IPS-18a (cell line): ENCODE measurements at regions not wholly inside any gene's neighbourhood (a gene's known extent, or its start where the extent isn't known, plus 50 kb on each side); places are given as distances from the start of the nearest gene placed in this dataset.
A peak's percentile ranks its signal among the peaks of the same experiment; 100 is the strongest.
"Not testable (repeated sequence)": the region's sequence is repeated elsewhere in the genome, so short reads cannot be mapped to it uniquely, and the experiment has no call there.

ENCODE experiments used
- H3K27ac ChIP-seq: one replicate; pipeline ENCODE4 v1.5.1; 2013; ENCODE audit warnings: low read length
- H3K27me3 ChIP-seq: one replicate; pipeline ENCODE4 v1.6.1; 2013; ENCODE audit warnings: mild to moderate bottlenecking, low read length; ENCODE audit not compliant: control insufficient read depth, insufficient read depth
- H3K36me3 ChIP-seq: one replicate; pipeline ENCODE4 v1.6.1; 2013; ENCODE audit warnings: low read depth, low read length; ENCODE audit not compliant: control insufficient read depth
- H3K4me1 ChIP-seq: one replicate; pipeline ENCODE4 v1.6.1; 2013; ENCODE audit warnings: low read depth, low read length; ENCODE audit not compliant: control insufficient read depth
- H3K4me3 ChIP-seq: one replicate; pipeline ENCODE4 v1.5.1; 2013; ENCODE audit warnings: low read length
- H3K9ac ChIP-seq: one replicate; pipeline ENCODE4 v1.6.1; 2013; ENCODE audit warnings: mild to moderate bottlenecking, low read length, moderate library complexity
- H3K9me3 ChIP-seq: one replicate; pipeline ENCODE4 v1.6.1; 2013; ENCODE audit warnings: low read depth, low read length; ENCODE audit not compliant: control insufficient read depth

DNA sequence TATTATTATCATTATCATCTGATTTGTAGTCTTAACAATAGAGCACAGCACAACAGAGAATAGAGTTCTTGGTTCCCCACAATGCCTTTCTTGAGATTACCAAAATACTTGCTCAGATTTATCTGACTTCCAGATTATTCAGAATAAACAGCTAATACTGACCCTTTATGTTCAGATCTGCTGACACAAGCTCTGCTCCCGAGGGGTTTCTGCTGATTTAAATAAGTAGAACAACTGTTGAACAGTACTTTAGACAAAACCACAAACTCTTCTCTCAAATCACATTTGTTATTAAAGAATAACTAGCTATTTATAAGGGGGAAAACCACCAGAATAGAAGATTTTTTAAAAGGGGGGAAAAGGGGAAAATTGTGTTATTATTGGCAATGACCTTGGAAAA, 380.2 kb upstream of the ATP11B start:
- no peaks in the 10 kb centered on the region for H3K9me3 ChIP-seq
- no peak overlapping the region for H3K4me3 ChIP-seq
- H3K36me3 ChIP-seq, result no peaks in the 10 kb centered on the region
- peaks cover 4% of the 10 kb centered on the region for H3K4me1 ChIP-seq
- H3K27me3 ChIP-seq, result no peaks in the 10 kb centered on the region
- H3K27ac ChIP-seq, result no peak overlapping the region
- H3K9ac ChIP-seq, result no peak overlapping the region

DNA sequence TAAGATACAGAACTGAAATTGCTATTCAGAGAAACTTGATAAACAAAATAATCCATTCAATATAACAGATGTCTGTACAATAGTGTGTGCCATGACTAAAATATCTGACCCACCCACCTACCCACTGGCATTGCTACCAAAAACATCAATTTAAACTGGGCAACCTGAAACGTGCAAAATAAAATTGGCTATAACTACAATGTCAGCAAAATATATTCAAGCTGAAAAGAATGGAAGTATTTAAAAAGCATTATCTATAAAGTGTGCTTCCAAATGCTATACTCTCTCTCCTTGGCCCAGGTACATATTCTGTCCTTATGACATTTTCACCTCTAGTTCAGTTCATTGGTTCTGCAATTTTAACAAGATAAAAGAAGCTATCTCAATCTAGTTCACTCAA, 379.6 kb upstream of the ATP11B start:
- H3K4me1 ChIP-seq, result peaks cover 4% of the 10 kb centered on the region
- H3K9ac ChIP-seq, result no peak overlapping the region
- no peak overlapping the region for H3K4me3 ChIP-seq
- H3K36me3 ChIP-seq, result no peaks in the 10 kb centered on the region
- H3K27ac ChIP-seq, result no peak overlapping the region
- H3K27me3 ChIP-seq, result no peaks in the 10 kb centered on the region
- no peaks in the 10 kb centered on the region for H3K9me3 ChIP-seq

DNA sequence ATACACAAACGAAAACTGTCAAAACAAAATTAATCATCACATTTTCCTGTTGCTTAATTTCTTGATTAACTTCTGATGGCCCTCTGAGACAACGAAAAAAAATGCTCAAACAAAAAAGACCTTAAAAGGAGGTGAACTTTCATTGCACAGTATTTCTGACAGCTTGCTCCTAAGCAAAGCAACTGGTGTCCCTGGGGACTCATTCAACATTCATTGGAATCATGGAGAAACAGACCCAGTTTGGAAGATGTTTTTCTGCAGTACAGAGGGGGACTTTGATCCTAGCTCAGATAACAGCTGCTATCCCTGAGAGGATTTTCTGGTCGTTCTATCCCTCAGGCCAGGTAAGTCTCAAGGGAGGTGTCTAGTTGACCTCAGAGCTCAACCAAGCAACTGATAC, 378.7 kb upstream of the ATP11B start:
- Histone ChIP-seq H3K4me1 (peaks cover 4% of the 10 kb centered on the region), H3K27me3 (no peaks in the 10 kb centered on the region), H3K9ac (no peak overlapping the region), H3K27ac (no peak overlapping the region), H3K36me3 (no peaks in the 10 kb centered on the region), H3K4me3 (no peak overlapping the region), H3K9me3 (no peaks in the 10 kb centered on the region)

DNA sequence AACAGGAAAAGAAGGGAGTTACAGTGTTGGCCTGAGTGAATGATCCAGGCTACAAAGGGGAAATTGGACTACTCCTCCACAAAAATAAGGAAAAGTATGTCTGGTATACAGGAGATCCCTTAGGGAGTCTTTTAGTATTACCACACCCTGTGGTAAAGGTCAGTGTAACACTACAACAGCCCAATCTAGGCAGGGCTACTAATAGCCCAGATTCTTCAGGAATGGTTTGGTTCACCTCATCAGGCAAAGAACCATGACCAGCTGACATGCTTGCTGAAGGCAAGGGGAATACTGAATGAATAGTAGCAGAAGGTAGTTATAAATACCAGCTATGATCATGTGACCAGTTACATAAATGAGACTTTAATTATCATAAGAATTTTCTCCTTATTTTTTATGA, 372.6 kb upstream of the ATP11B start:
- Histone ChIP-seq H3K4me1 (peaks cover 2% of the 10 kb centered on the region), H3K9me3 (no peaks in the 10 kb centered on the region), H3K9ac (no peak overlapping the region), H3K4me3 (no peak overlapping the region), H3K27me3 (peaks cover 8% of the 10 kb centered on the region), H3K36me3 (no peaks in the 10 kb centered on the region), H3K27ac (no peak overlapping the region)

DNA sequence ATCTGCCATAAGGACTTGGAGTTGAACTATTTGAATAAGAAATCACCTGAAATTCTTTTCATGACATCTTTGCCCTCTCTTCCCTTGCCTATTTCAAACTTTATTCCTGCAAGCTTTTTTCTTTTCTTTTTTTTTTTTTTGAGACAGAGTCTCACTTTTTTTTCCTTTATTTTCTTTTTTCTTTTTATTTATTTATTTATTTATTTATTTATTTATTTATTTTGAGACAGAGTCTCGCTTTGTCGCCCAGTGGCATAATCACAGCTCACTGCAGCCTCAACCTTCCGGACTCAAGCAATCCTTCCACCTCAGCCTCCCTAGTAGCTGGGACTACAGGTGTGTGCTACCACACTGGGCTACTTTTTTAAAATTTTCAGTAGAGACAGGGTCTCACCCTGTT, 369.3 kb upstream of the ATP11B start:
- Histone ChIP-seq H3K27me3 (peaks cover 8% of the 10 kb centered on the region), H3K4me1 (peaks cover 4% of the 10 kb centered on the region), H3K9ac (no peak overlapping the region), H3K9me3 (no peaks in the 10 kb centered on the region), H3K4me3 (no peak overlapping the region), H3K27ac (no peak overlapping the region), H3K36me3 (no peaks in the 10 kb centered on the region)

DNA sequence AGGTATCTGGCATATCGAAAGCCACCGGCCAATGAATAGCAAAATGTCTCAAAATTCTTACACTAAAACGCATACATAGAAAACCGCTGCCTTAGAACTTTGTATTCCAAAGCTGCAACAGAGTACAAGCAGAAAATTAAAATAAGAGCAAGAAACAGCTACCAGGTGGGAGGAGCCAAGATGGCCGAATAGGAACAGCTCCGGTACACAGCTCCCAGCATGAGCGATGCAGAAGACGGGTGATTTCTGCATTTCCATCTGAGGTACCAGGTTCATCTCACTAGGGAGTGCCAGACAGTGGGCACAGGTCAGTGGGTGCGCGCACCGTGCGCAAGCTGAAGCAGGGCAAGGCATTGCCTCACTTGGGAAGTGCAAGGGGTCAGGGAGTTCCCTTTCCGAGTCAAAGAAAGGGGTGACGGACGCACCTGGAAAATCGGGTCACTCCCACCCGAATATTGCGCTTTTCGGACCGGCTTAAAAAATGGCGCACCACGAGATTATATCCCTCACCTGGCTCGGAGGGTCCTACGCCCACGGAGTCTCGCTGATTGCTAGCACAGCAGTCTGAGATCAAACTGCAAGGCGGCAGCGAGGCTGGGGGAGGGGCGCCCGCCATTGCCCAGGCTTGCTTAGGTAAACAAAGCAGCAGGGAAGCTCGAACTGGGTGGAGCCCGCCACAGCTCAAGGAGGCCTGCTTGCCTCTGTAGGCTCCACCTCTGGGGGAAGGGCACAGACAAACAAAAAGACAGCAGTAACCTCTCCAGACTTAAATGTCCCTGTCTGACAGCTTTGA, 367.2 kb upstream of the ATP11B start:
- H3K27ac ChIP-seq, result not testable (repeated sequence)

DNA sequence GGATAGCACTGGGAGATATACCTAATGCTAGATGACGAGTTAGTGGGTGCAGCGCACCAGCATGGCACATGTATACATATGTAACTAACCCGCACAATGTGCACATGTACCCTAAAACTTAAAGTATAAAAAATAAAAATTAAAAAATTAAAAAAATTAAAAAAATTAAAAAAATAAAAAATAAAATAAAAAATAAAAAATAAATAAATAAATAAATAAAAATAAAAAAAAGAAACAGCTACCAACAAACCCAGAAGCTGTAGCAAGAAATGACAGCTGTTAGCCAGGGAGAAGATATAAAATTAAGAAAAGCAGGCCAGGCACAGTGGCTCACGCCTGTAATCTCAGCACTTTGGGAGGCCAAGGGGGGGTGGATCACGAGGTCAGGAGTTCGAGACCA, 361.3 kb upstream of the ATP11B start:
- H3K27ac ChIP-seq, H3K4me3 ChIP-seq, H3K4me1 ChIP-seq, H3K27me3 ChIP-seq, H3K9me3 ChIP-seq, H3K36me3 ChIP-seq, H3K9ac ChIP-seq: not testable (repeated sequence)

More for the DNA sequence above, 367.2 kb upstream of the ATP11B start:
- H3K4me3 ChIP-seq, result peak overlapping the region; percentile 15
- not testable (repeated sequence) for H3K4me1 ChIP-seq, H3K36me3 ChIP-seq, H3K9me3 ChIP-seq, H3K9ac ChIP-seq, H3K27me3 ChIP-seq

DNA sequence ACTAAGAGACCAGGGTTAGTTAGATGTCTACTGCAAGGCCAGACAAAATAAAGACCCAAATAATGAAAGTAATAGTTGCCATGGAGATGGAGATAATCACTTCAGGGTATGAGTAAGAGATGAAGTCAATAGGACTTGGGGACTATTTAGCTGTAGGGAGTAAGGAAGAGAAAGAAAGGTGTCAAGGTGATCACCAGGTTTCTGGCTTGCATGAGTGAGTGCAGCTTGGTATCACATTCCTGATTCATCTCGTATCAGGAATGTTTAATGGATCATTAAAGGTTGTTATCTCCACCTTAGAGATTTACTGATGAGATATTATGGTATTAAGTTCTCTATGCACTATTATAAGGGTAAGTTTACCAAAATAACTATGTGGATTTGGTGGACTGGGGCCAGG, 357.4 kb upstream of the ATP11B start:
- Histone ChIP-seq H3K9ac (no peak overlapping the region), H3K27me3 (no peaks in the 10 kb centered on the region), H3K36me3 (no peaks in the 10 kb centered on the region), H3K4me1 (no peaks in the 10 kb centered on the region), H3K4me3 (no peak overlapping the region), H3K9me3 (no peaks in the 10 kb centered on the region), H3K27ac (no peak overlapping the region)

DNA sequence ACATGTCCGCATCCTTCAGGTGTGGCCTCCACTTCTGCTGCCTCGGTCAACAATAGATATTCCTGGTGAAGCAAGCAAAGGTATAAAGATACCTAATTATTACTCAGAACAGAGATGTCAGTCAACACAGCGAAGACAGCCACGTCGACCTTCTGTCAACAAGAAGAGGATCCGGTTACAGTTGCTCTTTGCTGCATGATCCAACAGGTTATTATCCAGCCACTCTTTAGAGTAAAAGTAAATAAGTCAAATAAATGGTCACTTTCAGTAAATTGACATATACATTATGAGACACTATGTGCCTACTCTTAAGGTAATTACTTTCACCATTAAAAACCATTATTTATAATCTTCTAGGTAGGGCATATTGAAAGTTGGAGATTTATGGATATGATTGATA, 356.8 kb upstream of the ATP11B start:
- Histone ChIP-seq H3K9me3 (no peaks in the 10 kb centered on the region), H3K9ac (no peak overlapping the region), H3K27me3 (no peaks in the 10 kb centered on the region), H3K36me3 (no peaks in the 10 kb centered on the region), H3K4me3 (no peak overlapping the region), H3K4me1 (no peaks in the 10 kb centered on the region), H3K27ac (no peak overlapping the region)

DNA sequence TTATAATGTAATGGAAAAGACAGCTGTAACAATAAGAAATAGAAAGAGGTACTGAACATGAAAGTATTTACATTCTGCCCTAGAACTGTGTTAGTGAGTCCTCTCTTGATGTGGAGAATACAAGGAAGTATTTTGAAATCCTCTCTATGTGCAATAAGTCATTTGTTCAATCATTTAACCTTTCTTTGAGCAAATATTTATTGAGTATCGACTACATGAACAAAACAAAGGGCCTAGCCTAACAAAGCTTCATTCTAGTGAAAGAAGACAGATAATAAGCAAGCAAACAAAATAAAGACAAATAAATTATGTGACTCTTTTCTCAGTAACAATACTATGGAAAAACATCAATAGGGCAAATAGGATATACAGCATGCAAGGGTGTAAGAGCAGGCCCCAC, 354.9 kb upstream of the ATP11B start:
- Histone ChIP-seq H3K27me3 (no peaks in the 10 kb centered on the region), H3K27ac (no peak overlapping the region)

DNA sequence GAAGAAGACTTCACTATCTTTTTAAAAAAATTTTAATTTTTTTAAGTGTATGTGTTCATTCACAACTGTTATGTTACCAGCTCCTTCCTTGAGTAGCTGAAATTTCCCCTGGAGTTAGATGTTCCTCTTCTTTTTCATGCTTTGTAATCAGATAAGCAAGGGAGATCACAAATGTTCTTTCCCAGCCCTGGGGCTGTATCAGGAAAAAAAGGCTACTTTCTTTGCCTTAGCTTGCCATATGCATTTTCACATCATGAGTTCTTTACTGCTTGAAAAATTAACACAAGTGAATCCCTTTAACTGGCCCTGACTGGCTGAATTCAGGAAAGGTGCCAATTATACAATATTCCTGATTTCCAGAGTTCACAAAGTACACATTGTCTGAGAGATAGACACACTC, 353.2 kb upstream of the ATP11B start:
- Histone ChIP-seq H3K9me3 (no peaks in the 10 kb centered on the region), H3K9ac (no peak overlapping the region), H3K4me1 (no peaks in the 10 kb centered on the region), H3K27ac (no peak overlapping the region), H3K4me3 (no peak overlapping the region), H3K36me3 (no peaks in the 10 kb centered on the region), H3K27me3 (no peaks in the 10 kb centered on the region)

More for the DNA sequence above, 354.9 kb upstream of the ATP11B start:
- Histone ChIP-seq H3K36me3 (no peaks in the 10 kb centered on the region), H3K9ac (no peak overlapping the region), H3K4me1 (no peaks in the 10 kb centered on the region), H3K4me3 (no peak overlapping the region), H3K9me3 (no peaks in the 10 kb centered on the region)

DNA sequence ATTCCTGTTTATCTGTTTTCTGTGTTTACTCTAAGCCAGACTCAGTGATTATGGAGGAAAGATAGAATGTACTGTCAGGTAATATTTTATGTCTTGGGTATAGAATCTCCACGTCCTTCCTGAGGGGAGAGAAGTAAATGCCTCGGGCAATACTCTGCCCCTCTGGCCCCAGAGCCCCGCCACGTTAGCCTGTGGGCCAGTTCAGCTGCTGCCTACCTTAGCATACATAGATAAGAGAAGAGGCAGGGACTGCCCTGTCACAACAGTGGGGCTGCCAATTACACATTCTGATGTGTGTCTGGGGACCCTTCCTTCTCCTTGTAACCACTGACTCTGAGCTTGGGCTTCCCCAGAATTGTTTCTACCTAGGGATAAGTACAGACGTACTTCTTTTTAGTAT, 347.7 kb upstream of the ATP11B start:
- Histone ChIP-seq H3K4me1 (no peaks in the 10 kb centered on the region), H3K27me3 (no peaks in the 10 kb centered on the region), H3K4me3 (no peak overlapping the region), H3K36me3 (no peaks in the 10 kb centered on the region), H3K27ac (no peak overlapping the region), H3K9ac (no peak overlapping the region), H3K9me3 (no peaks in the 10 kb centered on the region)
